GM18519 (cell line): ENCODE measurements at regions not wholly inside any gene's neighbourhood (a gene's known extent, or its start where the extent isn't known, plus 50 kb on each side); places are given as distances from the start of the nearest gene placed in this dataset.

ENCODE experiments used
- ATAC-seq: cut with Tn5 transposase; IDR thresholded peaks from one replicate; pipeline ENCODE4 v1.9.1; 2021; ENCODE audit warnings: mild to moderate bottlenecking, moderate library complexity; ENCODE audit not compliant: unreplicated experiment, low FRiP score

GRCh38 chr13:84927442-84928169, 871.6 kb downstream of the SLITRK6 start:
- ATAC-seq = no peak

GRCh38 chr13:84925443-84925842, 873.8 kb downstream of the SLITRK6 start:
- no peak for ATAC-seq

- no peak for ATAC-seq
Measured at GRCh38 chr13:84923831-84924230, 875.4 kb downstream of the SLITRK6 start.

- peak; percentile 66 for ATAC-seq
Measured at GRCh38 chr13:84917252-84917878, 881.9 kb downstream of the SLITRK6 start.

- no peak for ATAC-seq
Measured at GRCh38 chr13:84912720-84913119, 886.5 kb downstream of the SLITRK6 start.

GRCh38 chr13:84910423-84910822, 888.8 kb downstream of the SLITRK6 start:
- no peak for ATAC-seq

- no peak for ATAC-seq
Measured at GRCh38 chr13:84903391-84903790, 895.8 kb downstream of the SLITRK6 start.

GRCh38 chr13:84902243-84902642, 897.0 kb downstream of the SLITRK6 start:
- ATAC-seq = no peak

GRCh38 chr13:84896128-84896527, 903.1 kb downstream of the SLITRK6 start:
- ATAC-seq = peak; percentile 71

- no peak for ATAC-seq
Measured at GRCh38 chr13:84894749-84895148, 904.5 kb downstream of the SLITRK6 start.

- no peak for ATAC-seq
Measured at GRCh38 chr13:84885868-84886267, 913.4 kb downstream of the SLITRK6 start.

GRCh38 chr13:84873951-84874350, 925.3 kb downstream of the SLITRK6 start:
- no peak for ATAC-seq

GRCh38 chr13:84870190-84870589, 929.0 kb downstream of the SLITRK6 start:
- ATAC-seq = no peak

GRCh38 chr13:84867246-84867645, 932.0 kb downstream of the SLITRK6 start:
- ATAC-seq = no peak

- ATAC-seq = no peak
Measured at GRCh38 chr13:84865783-84866221, 933.4 kb downstream of the SLITRK6 start.

GRCh38 chr13:84864341-84864740, 934.9 kb downstream of the SLITRK6 start:
- no peak for ATAC-seq

GRCh38 chr13:84847107-84847506, 952.1 kb downstream of the SLITRK6 start:
- no peak for ATAC-seq

GRCh38 chr13:84845907-84846619, 953.2 kb downstream of the SLITRK6 start:
- no peak for ATAC-seq

- no peak for ATAC-seq
Measured at GRCh38 chr13:84844473-84844872, 954.7 kb downstream of the SLITRK6 start.

GRCh38 chr13:84843368-84843767, 955.9 kb downstream of the SLITRK6 start:
- ATAC-seq = no peak

- no peak for ATAC-seq
Measured at GRCh38 chr13:84834201-84834600, 951.9 kb upstream of the SLITRK1 start.
